ENCODE measurements at regions not wholly inside any gene's neighbourhood (a gene's known extent, or its start where the extent isn't known, plus 50 kb on each side); places are given as distances from the start of the nearest gene placed in this dataset.

- no peak for DNase-seq
- POLR2A ChIA-PET: no interaction called here
- CTCF ChIA-PET: no interaction called here
- TF ChIP-seq CTCF (IDR thresholded peaks at IDR 0.05): no peak
- Mint-ChIP-seq H3K4me3 (no peak overlapping the region), H3K36me3 (ENCODE audit: low read depth) (no peaks in the 10 kb centered on the region), H3K9me3 (peaks cover 2% of the 10 kb centered on the region), H3K4me1 (ENCODE audit: low read depth) (no peaks in the 10 kb centered on the region), H3K27me3 (no peaks in the 10 kb centered on the region), H3K27ac (no peak overlapping the region)
- intact Hi-C loops (cut with micrococcal nuclease): no loop called here
- ATAC-seq: no peak
These were observed 842.7 kb upstream of the SLC10A2 start for GRCh38 chr13:103908911-103909310.

- ChIA-PET CTCF (no interaction called here), POLR2A (no interaction called here)
- H3K4me1 Mint-ChIP-seq (ENCODE audit: low read depth): no peaks in the 10 kb centered on the region
- intact Hi-C loops (cut with micrococcal nuclease): no loop called here
- TF ChIP-seq CTCF (IDR thresholded peaks at IDR 0.05): no peak
- no peaks in the 10 kb centered on the region for H3K36me3 Mint-ChIP-seq (ENCODE audit: low read depth)
- no peak overlapping the region for H3K4me3 Mint-ChIP-seq
- H3K9me3 Mint-ChIP-seq: peaks cover 2% of the 10 kb centered on the region
- no peaks in the 10 kb centered on the region for H3K27me3 Mint-ChIP-seq
- no peak for DNase-seq
- no peak for ATAC-seq
- H3K27ac Mint-ChIP-seq: no peak overlapping the region
These were observed 842.1 kb upstream of the SLC10A2 start for GRCh38 chr13:103908274-103908673.

GRCh38 chr13:103903790-103904189, 837.6 kb upstream of the SLC10A2 start:
- ATAC-seq (no peak), DNase-seq (no peak)
- no peak overlapping the region for H3K27ac Mint-ChIP-seq
- no peaks in the 10 kb centered on the region for H3K36me3 Mint-ChIP-seq (ENCODE audit: low read depth)
- no peak overlapping the region for H3K4me3 Mint-ChIP-seq
- ChIA-PET POLR2A (no interaction called here), CTCF (no interaction called here)
- intact Hi-C loops (cut with micrococcal nuclease): no loop called here
- TF ChIP-seq CTCF (IDR thresholded peaks at IDR 0.05): no peak
- no peaks in the 10 kb centered on the region for H3K27me3 Mint-ChIP-seq
- peaks cover 11% of the 10 kb centered on the region for H3K9me3 Mint-ChIP-seq
- H3K4me1 Mint-ChIP-seq (ENCODE audit: low read depth): no peaks in the 10 kb centered on the region

- POLR2A ChIA-PET: no interaction called here
- no peak for ATAC-seq
These were observed 832.3 kb upstream of the SLC10A2 start for GRCh38 chr13:103898481-103898880.

GRCh38 chr13:103895835-103896531, 829.8 kb upstream of the SLC10A2 start:
- intact Hi-C loops (cut with micrococcal nuclease): no loop called here
- no peak for ATAC-seq
- DNase-seq: no peak
- no peaks in the 10 kb centered on the region for H3K27me3 Mint-ChIP-seq
- TF ChIP-seq CTCF (IDR thresholded peaks at IDR 0.05): no peak
- POLR2A ChIA-PET: no interaction called here
- no peaks in the 10 kb centered on the region for H3K36me3 Mint-ChIP-seq (ENCODE audit: low read depth)
- no peak overlapping the region for H3K4me3 Mint-ChIP-seq
- H3K9me3 Mint-ChIP-seq: peaks cover 12% of the 10 kb centered on the region
- no peaks in the 10 kb centered on the region for H3K4me1 Mint-ChIP-seq (ENCODE audit: low read depth)
- CTCF ChIA-PET: no interaction called here
- no peak overlapping the region for H3K27ac Mint-ChIP-seq

More at GRCh38 chr13:103898481-103898880, 832.3 kb upstream of the SLC10A2 start:
- no peaks in the 10 kb centered on the region for H3K27me3 Mint-ChIP-seq
- CTCF ChIA-PET: no interaction called here
- no peak overlapping the region for H3K4me3 Mint-ChIP-seq
- no peak for DNase-seq
- no peak for TF ChIP-seq CTCF (IDR thresholded peaks at IDR 0.05)
- intact Hi-C loops (cut with micrococcal nuclease): no loop called here
- H3K4me1 Mint-ChIP-seq (ENCODE audit: low read depth): no peaks in the 10 kb centered on the region
- peaks cover 12% of the 10 kb centered on the region for H3K9me3 Mint-ChIP-seq
- H3K36me3 Mint-ChIP-seq (ENCODE audit: low read depth): no peaks in the 10 kb centered on the region
- no peak overlapping the region for H3K27ac Mint-ChIP-seq

Measured in activated CD8-positive, alpha-beta T cell treated with anti-CD3 and anti-CD28 coated beads for 36 hours (primary cell).